ENCODE measurements at regions not wholly inside any gene's neighbourhood (a gene's known extent, or its start where the extent isn't known, plus 50 kb on each side); places are given as distances from the start of the nearest gene placed in this dataset.

- no peak for DNase-seq
These were observed 1002.3 kb downstream of the FLRT2 start for GRCh38 chr14:86532219-86532618.

GRCh38 chr14:86530457-86530856 is 1000.5 kb downstream of the FLRT2 start:
- DNase-seq = no peak

GRCh38 chr14:86527312-86527711 is 997.4 kb downstream of the FLRT2 start:
- no peak for DNase-seq

- no peak for DNase-seq
These were observed 995.7 kb downstream of the FLRT2 start for GRCh38 chr14:86525673-86526072.

GRCh38 chr14:86521843-86522242 is 991.9 kb downstream of the FLRT2 start:
- no peak for DNase-seq

GRCh38 chr14:86521031-86521730 is 991.2 kb downstream of the FLRT2 start:
- DNase-seq = no peak

GRCh38 chr14:86518298-86518697 is 988.4 kb downstream of the FLRT2 start:
- no peak for DNase-seq

GRCh38 chr14:86515195-86515594 is 985.3 kb downstream of the FLRT2 start:
- no peak for DNase-seq

- DNase-seq = no peak
These were observed 983.6 kb downstream of the FLRT2 start for GRCh38 chr14:86513564-86513963.

GRCh38 chr14:86513056-86513455 is 983.1 kb downstream of the FLRT2 start:
- no peak for DNase-seq

- DNase-seq = no peak
These were observed 980.5 kb downstream of the FLRT2 start for GRCh38 chr14:86510491-86510890.

- DNase-seq = no peak
These were observed 975.9 kb downstream of the FLRT2 start for GRCh38 chr14:86505808-86506207.

- no peak for DNase-seq
These were observed 971.7 kb downstream of the FLRT2 start for GRCh38 chr14:86501611-86502010.

- DNase-seq = no peak
These were observed 961.8 kb downstream of the FLRT2 start for GRCh38 chr14:86491743-86492142.

GRCh38 chr14:86481104-86481503 is 951.2 kb downstream of the FLRT2 start:
- DNase-seq = no peak

- DNase-seq = peak in 1 of 51 donors; percentile 2
These were observed 934.4 kb downstream of the FLRT2 start for GRCh38 chr14:86464341-86464740.

GRCh38 chr14:86462193-86462753 is 932.3 kb downstream of the FLRT2 start:
- DNase-seq = no peak

GRCh38 chr14:86457481-86458135 is 927.7 kb downstream of the FLRT2 start:
- no peak for DNase-seq

GRCh38 chr14:86450085-86450484 is 920.1 kb downstream of the FLRT2 start:
- DNase-seq = no peak

- no peak for DNase-seq
These were observed 912.2 kb downstream of the FLRT2 start for GRCh38 chr14:86442135-86442534.

GRCh38 chr14:86430853-86431252 is 900.9 kb downstream of the FLRT2 start:
- DNase-seq = no peak

- DNase-seq = no peak
These were observed 893.3 kb downstream of the FLRT2 start for GRCh38 chr14:86423214-86423613.

GRCh38 chr14:86420131-86420530 is 890.2 kb downstream of the FLRT2 start:
- DNase-seq = no peak
